HepG2 (cell line): ENCODE measurements at regions not wholly inside any gene's neighbourhood (a gene's known extent, or its start where the extent isn't known, plus 50 kb on each side); places are given as distances from the start of the nearest gene placed in this dataset.

Experiments used
- CTCF ChIP-seq: sonication (generic); formaldehyde crosslinking; IDR thresholded peaks from 2 replicates; pipeline ENCODE4 v1.5.0; 2020; ENCODE audit warnings: mild to moderate bottlenecking, missing genetic modification reagents, moderate library complexity
- KDM4B ChIP-seq: sonication (generic); formaldehyde crosslinking; IDR thresholded peaks from 2 replicates; pipeline ENCODE4 v1.4.0; 2020; ENCODE audit warnings: missing genetic modification reagents
- KDM5A ChIP-seq: fragments of 200-600 bp; sonication (generic); IDR thresholded peaks from 2 replicates; pipeline ENCODE4 v1.7.0; 2018; ENCODE audit warnings: antibody characterized with exemption, mild to moderate bottlenecking, low read length, borderline replicate concordance
- NFKB2 ChIP-seq: sonication (generic); formaldehyde crosslinking; IDR thresholded peaks from 2 replicates; pipeline ENCODE4 v1.4.0; 2020; ENCODE audit warnings: missing genetic modification reagents, borderline replicate concordance
- REPIN1 ChIP-seq: sonication (generic); formaldehyde crosslinking; IDR thresholded peaks from 2 replicates; pipeline ENCODE4 v1.8.0; 2022; ENCODE audit warnings: missing genetic modification reagents, low read depth, mild to moderate bottlenecking, borderline replicate concordance
- SNAPC2 ChIP-seq: sonication (generic); formaldehyde crosslinking; IDR thresholded peaks from 2 replicates; pipeline ENCODE4 v1.8.1; 2022; ENCODE audit warnings: mild to moderate bottlenecking, missing genetic modification reagents
- ZNF770 ChIP-seq: sonication (generic); formaldehyde crosslinking; IDR thresholded peaks from 2 replicates; pipeline ENCODE4 v1.5.0; 2020; ENCODE audit warnings: mild to moderate bottlenecking, missing genetic modification reagents

- TF ChIP-seq ZNF770 (no peak), SNAPC2 (CRISPR knock-in tag) (no peak), KDM5A (no peak), REPIN1 (no peak), CTCF (CRISPR knock-in tag) (no peak), KDM4B (CRISPR knock-in tag) (no peak), NFKB2 (CRISPR knock-in tag) (no peak)
Observed at GRCh38 chr3:187565701-187566100, 104.5 kb downstream of the SST start.
